NCI-H1105 treated with DMSO at 0.1 percent for 48 hours (cell line): ENCODE measurements at regions not wholly inside any gene's neighbourhood (a gene's known extent, or its start where the extent isn't known, plus 50 kb on each side); places are given as distances from the start of the nearest gene placed in this dataset.
"Not testable (repeated sequence)": the region's sequence is repeated elsewhere in the genome, so short reads cannot be mapped to it uniquely, and the experiment has no call there.

Experiments
- DNase-seq: peaks from one replicate; lab custom pipeline; 2025; lab: John Stamatoyannopoulos, UW

GRCh38 chr3:15903759-15904720 lies 106.3 kb upstream of the ANKRD28 start:
- no peak for DNase-seq

DNA sequence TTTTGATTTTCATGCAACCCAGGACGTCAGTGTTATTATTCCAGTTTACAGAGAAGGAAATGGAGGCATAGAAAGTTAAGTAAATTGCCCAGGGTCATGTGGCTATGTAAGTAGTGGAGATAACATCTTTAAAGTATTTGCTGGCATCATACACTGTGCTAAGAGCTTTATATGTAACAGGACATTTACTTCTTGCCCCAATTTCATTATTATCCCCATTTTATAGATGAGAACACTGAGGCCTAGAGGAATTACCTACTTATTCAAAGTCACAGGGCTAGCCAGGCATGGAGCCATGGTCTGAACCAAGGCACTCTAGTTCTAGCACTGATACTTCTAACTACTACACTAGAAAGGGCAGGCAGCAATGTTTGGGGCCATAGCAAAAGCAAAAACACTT lies 107.3 kb upstream of the ANKRD28 start:
- DNase-seq: no peak

DNA sequence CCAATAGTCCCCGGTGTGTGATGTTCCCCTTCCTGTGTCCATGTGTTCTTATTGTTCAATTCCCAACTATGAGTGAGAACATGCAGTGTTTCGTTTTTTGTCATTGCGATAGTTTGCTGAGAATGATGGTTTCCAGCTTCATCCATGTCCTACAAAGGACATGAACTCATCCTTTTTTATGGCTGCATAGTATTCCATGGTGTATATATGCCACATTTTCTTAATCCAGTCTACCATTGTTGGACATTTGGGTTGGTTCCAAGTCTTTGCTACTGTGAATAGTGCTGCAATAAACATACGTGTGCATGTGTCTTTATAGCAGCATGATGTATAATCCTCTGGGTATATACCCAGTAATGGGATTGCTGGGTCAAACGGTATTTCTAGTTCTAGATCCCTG lies 109.6 kb upstream of the ANKRD28 start:
- not testable (repeated sequence) for DNase-seq

GRCh38 chr3:15918988-15919387 lies 121.2 kb upstream of the ANKRD28 start:
- no peak for DNase-seq

DNA sequence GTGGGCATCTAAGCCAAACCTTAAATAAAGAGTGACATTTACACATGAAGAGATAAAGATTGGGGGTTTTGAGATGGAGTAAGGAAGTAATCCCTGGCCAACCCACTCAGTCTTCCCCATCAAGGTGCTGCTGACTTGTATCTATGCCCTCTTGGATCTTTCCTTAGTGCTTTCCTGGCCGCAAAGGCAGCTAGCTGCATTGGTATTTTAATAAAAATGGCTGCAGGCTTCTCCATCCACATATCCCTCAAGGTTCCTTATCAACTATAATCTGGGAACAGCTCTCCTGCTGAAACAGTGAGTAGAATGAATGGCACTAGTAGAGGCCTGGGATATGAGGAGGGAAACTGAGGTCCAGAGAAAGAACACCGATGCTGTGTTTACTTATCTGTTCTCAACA lies 122.2 kb upstream of the ANKRD28 start:
- DNase-seq: no peak

DNA sequence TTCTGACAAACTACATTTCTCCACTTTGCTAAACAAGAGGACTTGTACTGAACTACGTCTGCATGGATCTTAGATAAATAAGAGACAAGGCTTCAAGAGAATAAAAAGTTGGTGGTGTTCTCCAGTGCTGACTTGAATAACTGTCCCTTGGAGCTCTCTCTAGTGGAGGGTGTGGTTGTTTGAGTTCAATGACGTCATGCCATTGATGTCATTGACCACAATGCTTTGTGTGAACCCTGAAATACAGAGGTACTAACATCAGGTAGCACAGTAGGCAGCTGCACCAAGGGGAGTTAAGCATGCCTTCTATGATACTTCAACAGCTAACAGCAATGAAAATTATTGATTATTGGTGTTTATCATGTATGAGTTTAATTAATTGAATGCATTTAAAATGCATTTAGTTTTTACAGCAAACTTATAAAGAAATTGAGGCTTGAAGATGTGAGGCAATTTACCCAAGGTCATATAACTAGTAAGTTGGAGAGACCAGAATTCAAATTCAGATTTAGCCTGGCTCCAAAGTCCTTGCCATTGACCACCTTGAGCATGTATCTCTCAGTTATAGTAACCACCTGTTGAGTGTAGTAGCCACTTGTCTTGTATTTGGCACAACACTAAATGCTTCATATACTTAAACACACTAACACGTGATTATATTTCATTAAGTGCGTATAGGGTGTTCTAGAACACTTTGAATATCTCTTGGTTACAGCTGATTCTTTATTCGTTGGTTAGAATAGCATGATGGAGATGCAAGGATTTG lies 126.0 kb upstream of the ANKRD28 start:
- no peak for DNase-seq

- peak; percentile 46 for DNase-seq
Measured at GRCh38 chr3:15924914-15925313, 127.1 kb upstream of the ANKRD28 start.

GRCh38 chr3:15926871-15927270 lies 129.1 kb upstream of the ANKRD28 start:
- DNase-seq: no peak

GRCh38 chr3:15927969-15928368 lies 130.2 kb upstream of the ANKRD28 start:
- DNase-seq: no peak

DNA sequence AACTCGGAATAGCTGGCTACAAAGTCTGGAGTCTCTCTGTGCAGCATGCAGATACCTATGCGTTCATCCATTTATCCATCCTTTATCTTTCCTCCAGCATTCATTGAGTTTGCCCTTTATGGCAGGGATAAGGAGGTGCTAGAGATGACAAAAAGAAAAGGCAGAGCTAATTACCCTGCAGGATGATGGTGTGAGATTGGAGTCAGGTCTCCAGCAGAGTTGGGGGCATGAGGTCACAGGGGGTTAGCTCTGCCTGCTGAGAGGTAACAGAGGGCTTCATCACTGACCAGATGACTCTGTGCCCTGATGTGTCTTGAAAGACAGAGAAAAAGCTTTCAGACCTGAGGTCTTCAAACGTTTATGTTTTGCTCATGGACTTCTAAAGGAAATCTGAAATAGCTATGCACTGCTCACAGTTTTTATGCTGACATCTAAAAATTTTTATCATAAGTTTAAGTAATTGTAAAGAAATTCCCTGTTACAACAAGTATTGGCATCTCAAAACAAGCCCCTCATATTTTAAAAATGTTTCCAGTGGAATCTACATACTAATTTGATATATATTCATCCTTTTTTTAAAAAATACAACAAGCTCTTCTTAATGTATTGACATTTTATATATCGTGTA lies 132.3 kb upstream of the ANKRD28 start:
- DNase-seq: no peak

- DNase-seq: no peak
Measured at GRCh38 chr3:15932348-15933300, 134.8 kb upstream of the ANKRD28 start.

GRCh38 chr3:15933439-15934139 lies 135.8 kb upstream of the ANKRD28 start:
- no peak for DNase-seq

DNA sequence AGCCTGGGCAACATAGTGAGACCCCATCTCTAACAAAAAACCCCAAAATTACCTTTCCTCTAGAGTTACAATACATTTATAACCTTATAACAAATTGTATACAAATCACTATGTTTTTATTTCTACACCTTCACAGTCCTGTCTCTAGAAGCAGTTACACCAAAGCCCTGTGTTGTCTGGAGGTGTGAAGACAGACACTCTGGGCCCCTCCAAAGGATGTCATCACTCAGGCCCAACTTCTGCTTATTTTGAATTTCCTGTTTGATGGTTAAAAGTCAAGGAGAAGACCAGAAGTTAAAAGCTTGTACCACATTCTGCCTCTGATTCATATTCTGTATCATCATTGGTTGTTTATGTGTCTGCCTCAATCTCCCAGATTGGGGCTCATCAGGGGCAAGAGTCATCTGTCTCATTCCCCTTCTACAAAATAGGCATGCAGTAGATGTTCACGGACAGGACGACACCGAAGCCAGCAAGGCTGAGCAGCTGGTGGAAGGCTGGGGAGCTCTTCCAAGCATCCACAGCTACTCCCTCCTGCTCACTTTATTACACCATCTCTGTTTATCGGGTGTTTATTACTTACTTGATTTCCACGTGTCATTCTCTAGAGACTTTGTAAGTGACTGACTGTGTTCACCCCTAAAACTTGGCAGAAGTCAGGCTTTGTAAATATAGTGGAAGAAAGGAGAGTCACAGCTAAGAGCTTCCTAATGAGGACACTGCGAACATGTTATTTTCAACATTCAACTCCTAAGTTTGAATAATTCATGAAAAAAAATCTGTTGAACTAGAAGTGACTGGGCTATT lies 136.8 kb upstream of the ANKRD28 start:
- DNase-seq: no peak

- DNase-seq: no peak
Measured at GRCh38 chr3:15936312-15936711, 138.5 kb upstream of the ANKRD28 start.

GRCh38 chr3:15940641-15941040 lies 142.9 kb upstream of the ANKRD28 start:
- no peak for DNase-seq

GRCh38 chr3:15941457-15941856 lies 143.7 kb upstream of the ANKRD28 start:
- not testable (repeated sequence) for DNase-seq

- no peak for DNase-seq
Measured at GRCh38 chr3:15941958-15942357, 144.2 kb upstream of the ANKRD28 start.

- no peak for DNase-seq
Measured at GRCh38 chr3:15942462-15942861, 144.7 kb upstream of the ANKRD28 start.

GRCh38 chr3:15942936-15943335 lies 145.2 kb upstream of the ANKRD28 start:
- DNase-seq: no peak

- DNase-seq: no peak
Measured at GRCh38 chr3:15948388-15948787, 150.6 kb upstream of the ANKRD28 start.
